ENCODE measurements at regions not wholly inside any gene's neighbourhood (a gene's known extent, or its start where the extent isn't known, plus 50 kb on each side); places are given as distances from the start of the nearest gene placed in this dataset.

DNA sequence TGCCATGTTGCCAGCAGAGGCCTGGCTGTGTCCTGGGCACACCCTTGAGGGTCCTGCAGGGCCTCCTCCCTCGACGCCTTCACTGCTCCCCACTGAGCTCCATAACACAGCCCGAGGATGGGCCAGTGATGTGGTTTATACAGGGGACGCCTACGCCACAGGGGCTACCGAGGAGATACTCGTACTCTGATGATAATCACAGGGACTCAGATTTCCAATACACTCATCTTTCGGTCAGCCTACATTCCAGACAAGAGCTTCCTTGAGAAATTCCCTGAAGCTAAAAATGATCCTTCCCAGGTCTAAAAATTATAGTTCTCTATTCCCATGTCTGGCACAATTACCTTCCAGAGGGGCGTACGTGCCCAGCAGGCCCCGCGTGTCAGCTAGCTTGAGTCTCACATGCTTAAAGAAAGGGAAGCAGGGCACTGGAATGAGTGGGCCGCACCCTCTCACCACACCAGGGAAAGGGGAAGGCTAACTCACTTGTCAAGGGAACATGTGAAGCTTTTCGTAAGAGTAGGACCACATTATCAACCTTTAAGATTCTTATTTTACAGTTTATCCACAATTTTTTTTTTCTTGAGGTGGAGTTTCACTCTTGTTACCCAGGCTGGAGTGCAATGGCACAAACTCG lies 159.5 kb upstream of the NDUFV2 start:
- TF ChIP-seq, protein P1, sequence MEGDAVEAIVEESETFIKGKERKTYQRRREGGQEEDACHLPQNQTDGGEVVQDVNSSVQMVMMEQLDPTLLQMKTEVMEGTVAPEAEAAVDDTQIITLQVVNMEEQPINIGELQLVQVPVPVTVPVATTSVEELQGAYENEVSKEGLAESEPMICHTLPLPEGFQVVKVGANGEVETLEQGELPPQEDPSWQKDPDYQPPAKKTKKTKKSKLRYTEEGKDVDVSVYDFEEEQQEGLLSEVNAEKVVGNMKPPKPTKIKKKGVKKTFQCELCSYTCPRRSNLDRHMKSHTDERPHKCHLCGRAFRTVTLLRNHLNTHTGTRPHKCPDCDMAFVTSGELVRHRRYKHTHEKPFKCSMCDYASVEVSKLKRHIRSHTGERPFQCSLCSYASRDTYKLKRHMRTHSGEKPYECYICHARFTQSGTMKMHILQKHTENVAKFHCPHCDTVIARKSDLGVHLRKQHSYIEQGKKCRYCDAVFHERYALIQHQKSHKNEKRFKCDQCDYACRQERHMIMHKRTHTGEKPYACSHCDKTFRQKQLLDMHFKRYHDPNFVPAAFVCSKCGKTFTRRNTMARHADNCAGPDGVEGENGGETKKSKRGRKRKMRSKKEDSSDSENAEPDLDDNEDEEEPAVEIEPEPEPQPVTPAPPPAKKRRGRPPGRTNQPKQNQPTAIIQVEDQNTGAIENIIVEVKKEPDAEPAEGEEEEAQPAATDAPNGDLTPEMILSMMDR (IDR thresholded peaks at IDR 0.05) = no peak
- no peak for TF ChIP-seq POLR2A (IDR thresholded peaks at IDR 0.05)

All from testis (tissue), 2 donors.